NCI-H524 (cell line): ENCODE measurements at regions not wholly inside any gene's neighbourhood (a gene's known extent, or its start where the extent isn't known, plus 50 kb on each side); places are given as distances from the start of the nearest gene placed in this dataset.
"Not testable (repeated sequence)": the region's sequence is repeated elsewhere in the genome, so short reads cannot be mapped to it uniquely, and the experiment has no call there.

Experiments used
- DNase-seq, 2 experiments: peaks; one replicate each; lab custom pipeline; 2025; lab: John Stamatoyannopoulos, UW

- no peak for DNase-seq
Measured at GRCh38 chr13:109938255-109938936, 152.0 kb upstream of the IRS2 start.

- not testable (repeated sequence) for DNase-seq
Measured at GRCh38 chr13:109934520-109934919, 148.1 kb upstream of the IRS2 start.

GRCh38 chr13:109933476-109933875 lies 147.1 kb upstream of the IRS2 start:
- DNase-seq: no peak

GRCh38 chr13:109924376-109924775 lies 138.0 kb upstream of the IRS2 start:
- DNase-seq: no peak

- no peak for DNase-seq
Measured at GRCh38 chr13:109922518-109922917, 136.1 kb upstream of the IRS2 start.

- no peak for DNase-seq
Measured at GRCh38 chr13:109919715-109920375, 133.5 kb upstream of the IRS2 start.

GRCh38 chr13:109918179-109918711 lies 131.9 kb upstream of the IRS2 start:
- no peak for DNase-seq

- DNase-seq: no peak
Measured at GRCh38 chr13:109917422-109917821, 131.0 kb upstream of the IRS2 start.

- no peak for DNase-seq
Measured at GRCh38 chr13:109913936-109914510, 127.6 kb upstream of the IRS2 start.

- no peak for DNase-seq
Measured at GRCh38 chr13:109913186-109913585, 126.8 kb upstream of the IRS2 start.

- no peak for DNase-seq
Measured at GRCh38 chr13:109910194-109910593, 123.8 kb upstream of the IRS2 start.

- no peak for DNase-seq
Measured at GRCh38 chr13:109906976-109907375, 120.6 kb upstream of the IRS2 start.

- peak in 1 of 2 experiments; percentile 8 for DNase-seq
Measured at GRCh38 chr13:109904218-109904617, 117.8 kb upstream of the IRS2 start.

- DNase-seq: no peak
Measured at GRCh38 chr13:109900741-109901140, 114.4 kb upstream of the IRS2 start.

- no peak for DNase-seq
Measured at GRCh38 chr13:109900320-109900719, 113.9 kb upstream of the IRS2 start.

- DNase-seq: no peak
Measured at GRCh38 chr13:109899748-109900147, 113.4 kb upstream of the IRS2 start.

GRCh38 chr13:109899316-109899715 lies 112.9 kb upstream of the IRS2 start:
- DNase-seq: no peak

GRCh38 chr13:109897988-109898624 lies 111.7 kb upstream of the IRS2 start:
- no peak for DNase-seq

- DNase-seq: no peak
Measured at GRCh38 chr13:109892101-109892500, 105.7 kb upstream of the IRS2 start.

GRCh38 chr13:109885235-109885634 lies 98.9 kb upstream of the IRS2 start:
- no peak for DNase-seq

GRCh38 chr13:109884462-109884861 lies 98.1 kb upstream of the IRS2 start:
- DNase-seq: no peak
